K562 (cell line): ENCODE measurements at regions not wholly inside any gene's neighbourhood (a gene's known extent, or its start where the extent isn't known, plus 50 kb on each side); places are given as distances from the start of the nearest gene placed in this dataset.

Source experiments
- ELF4 ChIP-seq: fragments of 450-650 bp; formaldehyde crosslinking; IDR thresholded peaks from 2 replicates; pipeline ENCODE4 v1.4.0; 2022; ENCODE audit warnings: missing genetic modification characterization
- KDM2B ChIP-seq: fragments of 250-450 bp; sonication (Bioruptor Pico); IDR thresholded peaks from 2 replicates; pipeline ENCODE4 v1.8.0; 2021; ENCODE audit warnings: mild to moderate bottlenecking, moderate library complexity
- MEF2A ChIP-seq: IDR thresholded peaks from 2 replicates; pipeline ENCODE4 v1.6.1; 2011; ENCODE audit warnings: low read depth, mild to moderate bottlenecking, low read length, moderate library complexity; ENCODE audit not compliant: control insufficient read depth
- POLR2B ChIP-seq: fragments of 450-650 bp; IDR thresholded peaks from 2 replicates; pipeline ENCODE4 v1.6.1; 2018; ENCODE audit warnings: low read depth; ENCODE audit not compliant: partially characterized antibody
- TCF7L2 ChIP-seq: fragments of 150-350 bp; IDR thresholded peaks from 2 replicates; pipeline ENCODE4 v1.6.1; 2016; ENCODE audit warnings: low read depth, mild to moderate bottlenecking, low read length, moderate library complexity
- ZNF134 ChIP-seq: fragments of 250-450 bp; sonication (Bioruptor Pico); conservative IDR thresholded peaks from 2 replicates; pipeline ENCODE4 v1.4.0; 2020
- ZNF280B ChIP-seq: fragments of 250-450 bp; sonication (Bioruptor Pico); IDR thresholded peaks from 2 replicates; pipeline ENCODE4 v1.5.1; 2021; ENCODE audit warnings: mild to moderate bottlenecking
- ZNF436 ChIP-seq: fragments of 250-450, 450-650 bp; sonication (Bioruptor Pico); formaldehyde crosslinking; IDR thresholded peaks from 2 replicates; pipeline ENCODE4 v1.7.0; 2020; ENCODE audit warnings: mild to moderate bottlenecking

GRCh38 chr18:22668496-22668895 is 250.8 kb upstream of the CTAGE1 start:
- TF ChIP-seq KDM2B (CRISPR knock-in tag) (no peak), ZNF436 (no peak), ZNF280B (no peak), POLR2B (no peak), ZNF134 (CRISPR knock-in tag) (no peak), TCF7L2 (no peak), ELF4 (no peak), MEF2A (no peak)
